Ishikawa (cell line): ENCODE measurements at regions not wholly inside any gene's neighbourhood (a gene's known extent, or its start where the extent isn't known, plus 50 kb on each side); places are given as distances from the start of the nearest gene placed in this dataset.

ENCODE experiments used
- CEBPB ChIP-seq: IDR thresholded peaks from 2 replicates; pipeline ENCODE4 v1.6.1; 2012
- CREB1 ChIP-seq: IDR thresholded peaks from 2 replicates; pipeline ENCODE4 v1.6.1; 2012; ENCODE audit warnings: low read depth
- EGR1 ChIP-seq: IDR thresholded peaks from 2 replicates; pipeline ENCODE4 v1.6.1; 2012
- EP300 ChIP-seq: IDR thresholded peaks from 2 replicates; pipeline ENCODE4 v1.6.1; 2012; ENCODE audit warnings: borderline replicate concordance
- FOXM1 ChIP-seq: IDR thresholded peaks from 2 replicates; pipeline ENCODE4 v1.6.1; 2012; ENCODE audit warnings: low read depth, borderline replicate concordance
- MAX ChIP-seq: IDR thresholded peaks from 2 replicates; pipeline ENCODE4 v1.6.1; 2012
- NFIC ChIP-seq: IDR thresholded peaks from 2 replicates; pipeline ENCODE4 v1.6.1; 2012
- RAD21 ChIP-seq: IDR thresholded peaks from 2 replicates; pipeline ENCODE4 v1.6.1; 2012; ENCODE audit warnings: low read depth
- REST ChIP-seq: IDR thresholded peaks from 2 replicates; pipeline ENCODE4 v1.6.1; 2012; ENCODE audit warnings: low read depth, mild to moderate bottlenecking
- TAF1 ChIP-seq: IDR thresholded peaks from 2 replicates; pipeline ENCODE4 v1.6.1; 2012; ENCODE audit warnings: low read depth, mild to moderate bottlenecking
- TCF12 ChIP-seq: IDR thresholded peaks from 2 replicates; pipeline ENCODE4 v1.6.1; 2012; ENCODE audit warnings: low read depth
- TEAD4 ChIP-seq: IDR thresholded peaks from 2 replicates; pipeline ENCODE4 v1.6.1; 2012
- USF1 ChIP-seq: IDR thresholded peaks from 2 replicates; pipeline ENCODE4 v1.6.1; 2012
- YY1 ChIP-seq: IDR thresholded peaks from 2 replicates; pipeline ENCODE4 v1.6.1; 2012; ENCODE audit warnings: low read depth
- ZBTB7A ChIP-seq: IDR thresholded peaks from 2 replicates; pipeline ENCODE4 v1.6.1; 2012; ENCODE audit warnings: low read depth

GRCh38 chr2:53484531-53484930 lies 283.1 kb upstream of the CHAC2 start:
- no peak for TF ChIP-seq EGR1
- no peak for TF ChIP-seq TCF12
- no peak for TF ChIP-seq ZBTB7A
- TF ChIP-seq YY1 = no peak
- no peak for TF ChIP-seq MAX
- TF ChIP-seq NFIC = no peak
- TF ChIP-seq CEBPB = no peak
- TF ChIP-seq USF1 = no peak
- TF ChIP-seq TAF1 = no peak
- no peak for TF ChIP-seq EP300
- no peak for TF ChIP-seq TEAD4
- no peak for TF ChIP-seq CREB1
- TF ChIP-seq FOXM1 = no peak
- TF ChIP-seq RAD21 = no peak
- TF ChIP-seq REST = no peak

GRCh38 chr2:53477517-53477916 lies 290.1 kb upstream of the CHAC2 start:
- TF ChIP-seq TEAD4 = no peak
- no peak for TF ChIP-seq REST
- no peak for TF ChIP-seq FOXM1
- no peak for TF ChIP-seq EP300
- TF ChIP-seq NFIC = no peak
- no peak for TF ChIP-seq MAX
- no peak for TF ChIP-seq RAD21
- TF ChIP-seq YY1 = no peak
- no peak for TF ChIP-seq CEBPB
- no peak for TF ChIP-seq TAF1
- TF ChIP-seq CREB1 = no peak
- TF ChIP-seq USF1 = no peak
- no peak for TF ChIP-seq ZBTB7A
- TF ChIP-seq EGR1 = no peak
- no peak for TF ChIP-seq TCF12

- TF ChIP-seq CREB1 (no peak), ZBTB7A (no peak)
Observed at GRCh38 chr2:53476834-53477233, 290.8 kb upstream of the CHAC2 start.

- TF ChIP-seq YY1 = no peak
- no peak for TF ChIP-seq CREB1
- TF ChIP-seq NFIC = no peak
- no peak for TF ChIP-seq FOXM1
- TF ChIP-seq EGR1 = no peak
- TF ChIP-seq USF1 = no peak
- TF ChIP-seq REST = no peak
- TF ChIP-seq TCF12 = no peak
- no peak for TF ChIP-seq TEAD4
Observed at GRCh38 chr2:53475766-53476165, 291.8 kb upstream of the CHAC2 start.

GRCh38 chr2:53475321-53475720 lies 292.3 kb upstream of the CHAC2 start:
- TF ChIP-seq RAD21 (no peak), CEBPB (no peak), MAX (no peak), USF1 (no peak), NFIC (no peak), TEAD4 (no peak), EGR1 (no peak)
